NCI-H82 (cell line): ENCODE measurements at regions not wholly inside any gene's neighbourhood (a gene's known extent, or its start where the extent isn't known, plus 50 kb on each side); places are given as distances from the start of the nearest gene placed in this dataset.
"Not testable (repeated sequence)": the region's sequence is repeated elsewhere in the genome, so short reads cannot be mapped to it uniquely, and the experiment has no call there.

ENCODE experiments used
- DNase-seq: peaks from one replicate; lab custom pipeline; 2025; lab: John Stamatoyannopoulos, UW

GRCh38 chr14:66011855-66012254 is 474.3 kb upstream of the CCDC196 start:
- DNase-seq = no peak

- not testable (repeated sequence) for DNase-seq
Observed at GRCh38 chr14:66013607-66014006, 472.6 kb upstream of the CCDC196 start.

GRCh38 chr14:66015071-66015780 is 470.9 kb upstream of the CCDC196 start:
- peak; percentile 3 for DNase-seq

- peak; percentile 12 for DNase-seq
Observed at GRCh38 chr14:66017927-66018326, 468.2 kb upstream of the CCDC196 start.

- no peak for DNase-seq
Observed at GRCh38 chr14:66022526-66022925, 463.6 kb upstream of the CCDC196 start.

GRCh38 chr14:66025779-66026178 is 460.4 kb upstream of the CCDC196 start:
- DNase-seq = no peak

GRCh38 chr14:66031981-66032380 is 454.2 kb upstream of the CCDC196 start:
- DNase-seq = not testable (repeated sequence)

GRCh38 chr14:66032800-66033199 is 453.4 kb upstream of the CCDC196 start:
- no peak for DNase-seq

- DNase-seq = no peak
Observed at GRCh38 chr14:66036547-66036946, 449.6 kb upstream of the CCDC196 start.

- DNase-seq = no peak
Observed at GRCh38 chr14:66037361-66037760, 448.8 kb upstream of the CCDC196 start.

GRCh38 chr14:66038212-66038611 is 448.0 kb upstream of the CCDC196 start:
- no peak for DNase-seq

- no peak for DNase-seq
Observed at GRCh38 chr14:66038618-66039017, 447.6 kb upstream of the CCDC196 start.

- DNase-seq = no peak
Observed at GRCh38 chr14:66039495-66039894, 446.7 kb upstream of the CCDC196 start.

GRCh38 chr14:66041582-66041981 is 444.6 kb upstream of the CCDC196 start:
- DNase-seq = no peak

GRCh38 chr14:66043921-66044320 is 442.2 kb upstream of the CCDC196 start:
- no peak for DNase-seq

- DNase-seq = peak; percentile 89
Observed at GRCh38 chr14:66045572-66046021, 440.6 kb upstream of the CCDC196 start.

GRCh38 chr14:66046035-66046434 is 440.1 kb upstream of the CCDC196 start:
- DNase-seq = peak; percentile 53

- DNase-seq = no peak
Observed at GRCh38 chr14:66046591-66046990, 439.6 kb upstream of the CCDC196 start.

- DNase-seq = no peak
Observed at GRCh38 chr14:66056268-66056907, 429.8 kb upstream of the CCDC196 start.

- no peak for DNase-seq
Observed at GRCh38 chr14:66056926-66057552, 429.1 kb upstream of the CCDC196 start.

GRCh38 chr14:66065188-66065587 is 421.0 kb upstream of the CCDC196 start:
- DNase-seq = peak; percentile 5

GRCh38 chr14:66066981-66067776 is 419.0 kb upstream of the CCDC196 start:
- DNase-seq = no peak
